ENCODE measurements at regions not wholly inside any gene's neighbourhood (a gene's known extent, or its start where the extent isn't known, plus 50 kb on each side); places are given as distances from the start of the nearest gene placed in this dataset.

GRCh38 chr9:91483189-91483691 lies 59.6 kb upstream of the NFIL3 start:
- intact Hi-C loops (cut with micrococcal nuclease): no loop called here
- H3K9me3 ChIP-seq (ENCODE audit: control insufficient read depth in 1 of 2, insufficient read depth in 1 of 2, low read depth in 1 of 2, low read length in 2 of 2): no peaks in the 10 kb centered on the region
- ATAC-seq: no peak

More at GRCh38 chr9:91483189-91483691, 59.6 kb upstream of the NFIL3 start:
- no peaks in the 10 kb centered on the region for H3K4me1 ChIP-seq (ENCODE audit: control insufficient read depth in 1 of 2, insufficient read depth in 2 of 2, low read length in 2 of 2)
- H3K4me2 ChIP-seq (ENCODE audit: low read length): no peak overlapping the region
- H3K9ac ChIP-seq (ENCODE audit: low read length): no peak overlapping the region
- POLR2A ChIA-PET: no interaction called here
- H3K9me2 ChIP-seq (ENCODE audit: insufficient read depth): 0 out of 2 replicates have a peak, but pooled peaks cover 2% of the 10 kb centered on the region
- H3K4me3 ChIP-seq (replicated peaks in 1 of 2; ENCODE audit: low read depth in 1 of 2, low read length in 2 of 2): no peak overlapping the region
- CTCF ChIA-PET: no interaction called here
- H3K79me2 ChIP-seq (ENCODE audit: insufficient read depth, low read length): no peaks in the 10 kb centered on the region
- no peaks in the 10 kb centered on the region for H3K27me3 ChIP-seq (ENCODE audit: insufficient read depth, low read length)
- no peak overlapping the region for H2AFZ ChIP-seq (ENCODE audit: low read depth, low read length, poor library complexity, severe bottlenecking)
- no peaks in the 10 kb centered on the region for H4K20me1 ChIP-seq (ENCODE audit: insufficient read depth)
- no peak for TF ChIP-seq EZH2phosphoT487 (IDR thresholded peaks at IDR 0.05; ENCODE audit: borderline replicate concordance)
- TF ChIP-seq FOSL1 (IDR thresholded peaks at IDR 0.05; ENCODE audit: low read depth): no peak
- TF ChIP-seq EGR1 (IDR thresholded peaks at IDR 0.05; ENCODE audit: low read depth): no peak
- TF ChIP-seq ZBTB33 (IDR thresholded peaks at IDR 0.05; ENCODE audit: extremely low read depth, insufficient replicate concordance, low read length): no peak
- no peak for TF ChIP-seq CTCF (IDR thresholded peaks at IDR 0.05 in 2 of 3, conservative IDR thresholded peaks at IDR 0.05 in 1 of 3; ENCODE audit: borderline replicate concordance in 1 of 3, insufficient read depth in 1 of 3, low read depth in 2 of 3, low read length in 2 of 3)
- TF ChIP-seq POLR2A (IDR thresholded peaks at IDR 0.05; ENCODE audit: borderline replicate concordance, extremely low read depth, insufficient read depth, insufficient read length): no peak
- RAD21 ChIA-PET (ENCODE audit: low non-redundant PET in 1 of 2, low total read pairs in 2 of 2, uncharacterized antibody in 2 of 2, unreplicated experiment in 2 of 2): no interaction called here
- no peaks in the 10 kb centered on the region for H3K36me3 ChIP-seq (ENCODE audit: control insufficient read depth in 1 of 2, insufficient read depth in 2 of 2, low read length in 2 of 2)
- H3K27ac ChIP-seq (ENCODE audit: low read depth, low read length): no peak overlapping the region
- BruUV-seq (replicated peaks): no TSS peak
- no peak for DNase-seq (ENCODE audit: low read depth, low spot score)

All from HCT116 (cell line).